ENCODE measurements at regions not wholly inside any gene's neighbourhood (a gene's known extent, or its start where the extent isn't known, plus 50 kb on each side); places are given as distances from the start of the nearest gene placed in this dataset.

DNA sequence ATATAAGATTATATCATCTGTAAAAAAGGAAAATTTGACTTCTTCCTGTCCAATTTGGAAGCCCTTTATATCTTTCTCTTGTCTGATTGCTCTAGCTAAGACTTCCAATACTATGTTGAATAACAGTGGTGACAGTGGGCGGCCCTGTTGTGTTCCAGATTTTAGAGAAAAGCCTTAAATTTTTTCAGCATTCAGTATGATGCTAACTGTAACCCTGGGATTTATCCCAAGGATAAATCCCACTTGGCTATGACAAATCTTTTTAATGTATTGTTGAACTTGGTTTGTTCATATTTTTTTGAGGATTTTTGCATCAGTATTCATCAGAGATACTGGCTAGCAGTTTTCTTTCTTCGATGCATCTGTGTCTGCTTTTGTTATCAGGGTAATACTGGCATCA, 217.2 kb upstream of the ARSJ start:
- TF ChIP-seq, protein P1, sequence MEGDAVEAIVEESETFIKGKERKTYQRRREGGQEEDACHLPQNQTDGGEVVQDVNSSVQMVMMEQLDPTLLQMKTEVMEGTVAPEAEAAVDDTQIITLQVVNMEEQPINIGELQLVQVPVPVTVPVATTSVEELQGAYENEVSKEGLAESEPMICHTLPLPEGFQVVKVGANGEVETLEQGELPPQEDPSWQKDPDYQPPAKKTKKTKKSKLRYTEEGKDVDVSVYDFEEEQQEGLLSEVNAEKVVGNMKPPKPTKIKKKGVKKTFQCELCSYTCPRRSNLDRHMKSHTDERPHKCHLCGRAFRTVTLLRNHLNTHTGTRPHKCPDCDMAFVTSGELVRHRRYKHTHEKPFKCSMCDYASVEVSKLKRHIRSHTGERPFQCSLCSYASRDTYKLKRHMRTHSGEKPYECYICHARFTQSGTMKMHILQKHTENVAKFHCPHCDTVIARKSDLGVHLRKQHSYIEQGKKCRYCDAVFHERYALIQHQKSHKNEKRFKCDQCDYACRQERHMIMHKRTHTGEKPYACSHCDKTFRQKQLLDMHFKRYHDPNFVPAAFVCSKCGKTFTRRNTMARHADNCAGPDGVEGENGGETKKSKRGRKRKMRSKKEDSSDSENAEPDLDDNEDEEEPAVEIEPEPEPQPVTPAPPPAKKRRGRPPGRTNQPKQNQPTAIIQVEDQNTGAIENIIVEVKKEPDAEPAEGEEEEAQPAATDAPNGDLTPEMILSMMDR (IDR thresholded peaks at IDR 0.05; ENCODE audit: low read depth, low read length) = no peak
- no peak overlapping the region for H3K4me3 ChIP-seq (ENCODE audit: low read depth, low read length)

DNA sequence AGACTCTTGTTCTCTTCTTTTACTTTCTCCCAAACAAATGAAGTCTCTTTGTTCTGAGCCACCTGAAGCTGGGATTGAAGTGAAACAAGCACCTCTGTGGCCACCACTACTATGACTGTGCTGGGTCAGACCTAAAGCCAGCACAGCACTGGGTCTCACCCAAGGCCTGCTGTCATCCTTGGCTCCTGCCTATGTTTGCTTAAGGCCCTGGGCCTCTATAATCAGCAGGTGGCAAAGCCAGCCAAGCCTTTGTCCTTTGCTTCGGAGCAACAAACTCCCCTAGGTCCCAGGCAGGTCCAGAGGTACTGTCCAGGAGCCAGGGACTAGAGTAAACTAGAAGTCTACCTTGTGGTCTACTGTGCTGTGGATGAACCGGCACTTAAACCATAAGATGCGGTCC, 220.6 kb upstream of the ARSJ start:
- TF ChIP-seq, protein P1 (IDR thresholded peaks at IDR 0.05; ENCODE audit: low read depth, low read length) = no peak
- H3K4me3 ChIP-seq (ENCODE audit: low read depth, low read length) = no peak overlapping the region

DNA sequence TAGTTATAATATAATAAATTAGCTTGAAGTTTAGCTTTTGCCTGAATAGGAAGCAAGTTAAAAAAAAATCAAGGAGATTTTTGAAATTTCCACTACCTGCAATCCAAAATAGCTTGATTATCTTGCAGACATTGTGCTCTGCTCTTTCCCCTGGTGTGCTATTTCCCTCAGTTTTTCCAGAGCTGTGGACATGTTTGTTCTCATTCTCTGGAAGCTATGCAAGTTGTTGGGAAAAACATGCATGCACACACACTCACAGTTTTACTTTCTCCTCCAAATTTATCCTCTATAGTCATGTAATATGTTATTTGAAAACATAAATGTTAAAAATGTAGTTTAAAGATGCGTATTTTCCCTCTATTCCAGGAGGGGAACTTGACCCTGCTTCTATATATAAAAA, 225.8 kb upstream of the ARSJ start:
- TF ChIP-seq, protein P1 (IDR thresholded peaks at IDR 0.05; ENCODE audit: low read depth, low read length) = no peak

DNA sequence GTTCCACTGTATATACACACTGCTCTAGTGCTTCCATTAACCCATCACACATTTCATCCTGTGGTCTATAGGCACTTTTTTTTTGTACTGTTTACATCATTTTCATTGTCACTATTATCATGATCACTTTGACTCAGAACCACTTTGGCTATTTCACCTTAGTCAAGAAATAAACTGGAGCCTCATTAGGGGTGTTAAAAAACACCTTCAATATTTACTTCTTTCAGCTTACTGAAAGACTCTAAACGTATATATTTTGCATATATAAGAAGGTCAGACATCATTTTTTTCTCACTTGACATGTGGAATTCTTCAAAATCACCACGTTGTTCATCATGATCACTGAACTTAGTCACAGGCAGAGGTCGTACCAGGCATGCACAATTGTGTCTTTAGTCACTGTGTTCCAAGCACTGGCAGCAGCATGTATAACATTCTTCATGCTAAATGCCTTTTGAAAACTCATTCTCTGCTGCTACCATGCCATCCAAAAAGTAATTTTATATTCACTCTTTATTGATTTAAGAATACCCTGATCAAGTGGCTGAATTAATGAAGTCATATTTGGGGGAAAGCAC, 229.2 kb upstream of the ARSJ start:
- TF ChIP-seq, protein P1 (IDR thresholded peaks at IDR 0.05; ENCODE audit: low read depth, low read length) = no peak
- no peak overlapping the region for H3K4me3 ChIP-seq (ENCODE audit: low read depth, low read length)

More for the DNA sequence above, 225.8 kb upstream of the ARSJ start:
- H3K4me3 ChIP-seq (ENCODE audit: low read depth, low read length) = no peak overlapping the region

DNA sequence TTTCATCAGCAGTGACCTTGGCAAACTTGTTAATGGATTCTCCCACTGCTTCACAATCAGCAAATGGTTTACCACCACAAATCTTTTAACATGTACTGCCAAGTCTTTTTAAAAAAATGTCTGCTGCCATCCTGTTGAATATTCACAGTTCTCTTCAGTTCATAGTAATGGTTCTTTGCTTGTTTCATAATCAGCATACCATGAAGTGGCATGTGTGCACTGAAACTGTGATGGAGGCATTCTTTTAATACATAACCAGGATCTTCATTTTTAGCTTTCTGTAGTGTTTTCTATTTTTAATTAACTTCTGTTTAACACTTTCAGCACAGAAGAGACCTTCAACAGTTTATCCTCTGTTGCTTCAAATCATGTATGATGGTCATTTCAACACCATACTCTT, 230.1 kb upstream of the ARSJ start:
- TF ChIP-seq, protein P1 (IDR thresholded peaks at IDR 0.05; ENCODE audit: low read depth, low read length) = no peak
- H3K4me3 ChIP-seq (ENCODE audit: low read depth, low read length) = no peak overlapping the region

DNA sequence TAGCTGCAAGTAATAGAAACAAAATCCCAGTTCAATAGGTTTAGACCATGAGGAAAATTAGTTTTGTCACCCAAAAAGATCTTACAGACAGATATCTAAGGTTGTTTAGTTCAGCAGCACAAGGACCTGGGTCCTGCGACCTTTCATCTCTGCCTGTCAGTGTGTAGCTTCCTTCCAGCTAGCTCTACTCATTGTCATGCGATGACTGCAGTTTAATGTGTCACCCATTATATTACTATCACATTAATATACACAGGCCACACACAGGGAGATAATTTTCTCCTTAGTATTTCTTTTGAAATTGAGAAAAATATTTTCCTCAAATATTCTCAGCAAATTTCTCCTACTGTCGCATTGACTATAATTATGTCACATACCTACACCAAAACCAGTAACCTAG, 232.1 kb upstream of the ARSJ start:
- H3K4me3 ChIP-seq (ENCODE audit: low read depth, low read length) = no peak overlapping the region
- TF ChIP-seq, protein P1 (IDR thresholded peaks at IDR 0.05; ENCODE audit: low read depth, low read length) = no peak

DNA sequence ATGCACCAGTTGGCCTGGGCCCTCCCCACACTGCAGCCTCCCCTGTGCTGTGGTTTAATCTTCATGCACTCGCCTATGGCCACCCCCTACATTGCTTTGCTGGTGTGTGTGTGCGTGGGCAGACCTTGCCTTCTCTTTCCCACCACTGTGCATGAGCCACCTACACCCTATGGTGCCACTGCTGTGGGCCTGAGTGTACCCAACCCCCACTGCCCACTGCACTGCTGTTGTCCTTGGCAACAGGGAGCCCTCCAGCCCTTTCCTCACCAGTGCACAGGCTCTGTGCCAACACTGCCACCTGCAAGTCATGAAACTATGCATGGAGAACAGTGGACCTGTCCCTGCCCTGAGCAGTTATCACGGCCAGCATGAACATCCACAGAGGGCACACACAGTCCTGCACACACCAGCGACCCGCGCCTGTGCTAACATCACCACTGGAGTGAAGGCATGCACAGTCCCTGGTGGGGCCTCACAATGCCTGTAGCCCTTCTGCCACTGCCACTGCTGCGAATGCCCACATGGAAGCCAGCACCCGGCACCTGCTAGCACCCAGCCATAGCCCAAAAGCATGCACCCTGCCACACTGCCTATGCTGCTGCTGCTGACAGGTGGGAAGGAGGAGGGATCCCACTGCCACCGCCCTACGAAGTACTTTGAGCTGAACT, 237.8 kb upstream of the ARSJ start:
- no peak overlapping the region for H3K4me3 ChIP-seq (ENCODE audit: low read depth, low read length)
- TF ChIP-seq, protein P1 (IDR thresholded peaks at IDR 0.05; ENCODE audit: low read depth, low read length) = no peak
